H1 (cell line): ENCODE measurements at regions not wholly inside any gene's neighbourhood (a gene's known extent, or its start where the extent isn't known, plus 50 kb on each side); places are given as distances from the start of the nearest gene placed in this dataset.

Source experiments
- CTBP2 ChIP-seq: IDR thresholded peaks from 2 replicates; pipeline ENCODE4 v1.7.0; 2011; ENCODE audit warnings: borderline replicate concordance, mild to moderate bottlenecking, moderate library complexity, mixed read lengths, low read length; ENCODE audit not compliant: insufficient read depth, insufficient read length
- TF ChIP-seq, protein P1 (sequence below): fragments of 300-600 bp; sonication (generic); IDR thresholded peaks from 2 replicates; pipeline ENCODE4 v1.7.1; 2012; ENCODE audit warnings: low read length, moderate library complexity, mild to moderate bottlenecking, inconsistent platforms; ENCODE audit not compliant: insufficient replicate concordance

- TF ChIP-seq, protein P1, sequence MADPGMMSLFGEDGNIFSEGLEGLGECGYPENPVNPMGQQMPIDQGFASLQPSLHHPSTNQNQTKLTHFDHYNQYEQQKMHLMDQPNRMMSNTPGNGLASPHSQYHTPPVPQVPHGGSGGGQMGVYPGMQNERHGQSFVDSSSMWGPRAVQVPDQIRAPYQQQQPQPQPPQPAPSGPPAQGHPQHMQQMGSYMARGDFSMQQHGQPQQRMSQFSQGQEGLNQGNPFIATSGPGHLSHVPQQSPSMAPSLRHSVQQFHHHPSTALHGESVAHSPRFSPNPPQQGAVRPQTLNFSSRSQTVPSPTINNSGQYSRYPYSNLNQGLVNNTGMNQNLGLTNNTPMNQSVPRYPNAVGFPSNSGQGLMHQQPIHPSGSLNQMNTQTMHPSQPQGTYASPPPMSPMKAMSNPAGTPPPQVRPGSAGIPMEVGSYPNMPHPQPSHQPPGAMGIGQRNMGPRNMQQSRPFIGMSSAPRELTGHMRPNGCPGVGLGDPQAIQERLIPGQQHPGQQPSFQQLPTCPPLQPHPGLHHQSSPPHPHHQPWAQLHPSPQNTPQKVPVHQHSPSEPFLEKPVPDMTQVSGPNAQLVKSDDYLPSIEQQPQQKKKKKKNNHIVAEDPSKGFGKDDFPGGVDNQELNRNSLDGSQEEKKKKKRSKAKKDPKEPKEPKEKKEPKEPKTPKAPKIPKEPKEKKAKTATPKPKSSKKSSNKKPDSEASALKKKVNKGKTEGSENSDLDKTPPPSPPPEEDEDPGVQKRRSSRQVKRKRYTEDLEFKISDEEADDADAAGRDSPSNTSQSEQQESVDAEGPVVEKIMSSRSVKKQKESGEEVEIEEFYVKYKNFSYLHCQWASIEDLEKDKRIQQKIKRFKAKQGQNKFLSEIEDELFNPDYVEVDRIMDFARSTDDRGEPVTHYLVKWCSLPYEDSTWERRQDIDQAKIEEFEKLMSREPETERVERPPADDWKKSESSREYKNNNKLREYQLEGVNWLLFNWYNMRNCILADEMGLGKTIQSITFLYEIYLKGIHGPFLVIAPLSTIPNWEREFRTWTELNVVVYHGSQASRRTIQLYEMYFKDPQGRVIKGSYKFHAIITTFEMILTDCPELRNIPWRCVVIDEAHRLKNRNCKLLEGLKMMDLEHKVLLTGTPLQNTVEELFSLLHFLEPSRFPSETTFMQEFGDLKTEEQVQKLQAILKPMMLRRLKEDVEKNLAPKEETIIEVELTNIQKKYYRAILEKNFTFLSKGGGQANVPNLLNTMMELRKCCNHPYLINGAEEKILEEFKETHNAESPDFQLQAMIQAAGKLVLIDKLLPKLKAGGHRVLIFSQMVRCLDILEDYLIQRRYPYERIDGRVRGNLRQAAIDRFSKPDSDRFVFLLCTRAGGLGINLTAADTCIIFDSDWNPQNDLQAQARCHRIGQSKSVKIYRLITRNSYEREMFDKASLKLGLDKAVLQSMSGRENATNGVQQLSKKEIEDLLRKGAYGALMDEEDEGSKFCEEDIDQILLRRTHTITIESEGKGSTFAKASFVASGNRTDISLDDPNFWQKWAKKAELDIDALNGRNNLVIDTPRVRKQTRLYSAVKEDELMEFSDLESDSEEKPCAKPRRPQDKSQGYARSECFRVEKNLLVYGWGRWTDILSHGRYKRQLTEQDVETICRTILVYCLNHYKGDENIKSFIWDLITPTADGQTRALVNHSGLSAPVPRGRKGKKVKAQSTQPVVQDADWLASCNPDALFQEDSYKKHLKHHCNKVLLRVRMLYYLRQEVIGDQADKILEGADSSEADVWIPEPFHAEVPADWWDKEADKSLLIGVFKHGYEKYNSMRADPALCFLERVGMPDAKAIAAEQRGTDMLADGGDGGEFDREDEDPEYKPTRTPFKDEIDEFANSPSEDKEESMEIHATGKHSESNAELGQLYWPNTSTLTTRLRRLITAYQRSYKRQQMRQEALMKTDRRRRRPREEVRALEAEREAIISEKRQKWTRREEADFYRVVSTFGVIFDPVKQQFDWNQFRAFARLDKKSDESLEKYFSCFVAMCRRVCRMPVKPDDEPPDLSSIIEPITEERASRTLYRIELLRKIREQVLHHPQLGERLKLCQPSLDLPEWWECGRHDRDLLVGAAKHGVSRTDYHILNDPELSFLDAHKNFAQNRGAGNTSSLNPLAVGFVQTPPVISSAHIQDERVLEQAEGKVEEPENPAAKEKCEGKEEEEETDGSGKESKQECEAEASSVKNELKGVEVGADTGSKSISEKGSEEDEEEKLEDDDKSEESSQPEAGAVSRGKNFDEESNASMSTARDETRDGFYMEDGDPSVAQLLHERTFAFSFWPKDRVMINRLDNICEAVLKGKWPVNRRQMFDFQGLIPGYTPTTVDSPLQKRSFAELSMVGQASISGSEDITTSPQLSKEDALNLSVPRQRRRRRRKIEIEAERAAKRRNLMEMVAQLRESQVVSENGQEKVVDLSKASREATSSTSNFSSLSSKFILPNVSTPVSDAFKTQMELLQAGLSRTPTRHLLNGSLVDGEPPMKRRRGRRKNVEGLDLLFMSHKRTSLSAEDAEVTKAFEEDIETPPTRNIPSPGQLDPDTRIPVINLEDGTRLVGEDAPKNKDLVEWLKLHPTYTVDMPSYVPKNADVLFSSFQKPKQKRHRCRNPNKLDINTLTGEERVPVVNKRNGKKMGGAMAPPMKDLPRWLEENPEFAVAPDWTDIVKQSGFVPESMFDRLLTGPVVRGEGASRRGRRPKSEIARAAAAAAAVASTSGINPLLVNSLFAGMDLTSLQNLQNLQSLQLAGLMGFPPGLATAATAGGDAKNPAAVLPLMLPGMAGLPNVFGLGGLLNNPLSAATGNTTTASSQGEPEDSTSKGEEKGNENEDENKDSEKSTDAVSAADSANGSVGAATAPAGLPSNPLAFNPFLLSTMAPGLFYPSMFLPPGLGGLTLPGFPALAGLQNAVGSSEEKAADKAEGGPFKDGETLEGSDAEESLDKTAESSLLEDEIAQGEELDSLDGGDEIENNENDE: no peak
- TF ChIP-seq CTBP2: no peak
Measured at GRCh38 chr6:167575158-167575696, 250.3 kb downstream of the TTLL2 start (continued).
